Suprapubic skin (tissue), 4 donors: ENCODE measurements at regions not wholly inside any gene's neighbourhood (a gene's known extent, or its start where the extent isn't known, plus 50 kb on each side); places are given as distances from the start of the nearest gene placed in this dataset.

Experiments
- DNase-seq, 2 donors: peaks; one replicate each; pipeline ENCODE4 v3.0.0-alpha.2; 2019; ENCODE audit warnings: low spot score in 2 of 2
- H3K27ac ChIP-seq: fragments of 200-600 bp; sonication (generic); one replicate; pipeline ENCODE4 v1.5.1; 2019
- H3K27me3 ChIP-seq: fragments of 200-600 bp; sonication (generic); one replicate; pipeline ENCODE4 v1.5.1; 2019
- H3K36me3 ChIP-seq: fragments of 200-600 bp; sonication (generic); one replicate; pipeline ENCODE4 v1.5.1; 2019
- H3K4me1 ChIP-seq: fragments of 200-600 bp; sonication (generic); one replicate; pipeline ENCODE4 v1.5.1; 2019
- H3K4me3 ChIP-seq: fragments of 200-600 bp; sonication (generic); one replicate; pipeline ENCODE4 v1.5.1; 2019; ENCODE audit warnings: mild to moderate bottlenecking
- H3K9me3 ChIP-seq: fragments of 200-600 bp; sonication (generic); one replicate; pipeline ENCODE4 v1.5.1; 2019
- CTCF ChIP-seq, 2 donors: fragments of 200-600 bp in 1 of 2; fragments of 450-650 bp in 1 of 2; sonication (generic) in 1 of 2; IDR thresholded peaks; one replicate each; pipeline ENCODE4 v1.5.1; 2016 to 2019; ENCODE audit warnings: antibody characterized with exemption in 2 of 2, mild to moderate bottlenecking in 1 of 2, moderate library complexity in 1 of 2
- EP300 ChIP-seq: sonication (generic); formaldehyde crosslinking; IDR thresholded peaks from one replicate; pipeline ENCODE4 v1.6.1; 2017; ENCODE audit warnings: antibody characterized with exemption
- POLR2A ChIP-seq, 2 donors: fragments of 450-650 bp; IDR thresholded peaks; one replicate each; pipeline ENCODE4 v1.6.1; 2017; ENCODE audit warnings: antibody characterized with exemption in 2 of 2, mild to moderate bottlenecking in 2 of 2, moderate library complexity in 2 of 2
- POLR2AphosphoS5 ChIP-seq, 3 donors: sonication (generic); formaldehyde crosslinking; IDR thresholded peaks; one replicate each; pipeline ENCODE4 v1.6.1; 2017; ENCODE audit warnings: antibody characterized with exemption in 3 of 3
- WGBS: methylation state at CpG from one replicate; pipeline ENCODE4 v1.1.5; 2018; 5-methylcytosine and 5-hydroxymethylcytosine counted together

- DNase-seq, result no peak
- no peak overlapping the region for H3K27ac ChIP-seq
- no peaks in the 10 kb centered on the region for H3K36me3 ChIP-seq
- WGBS, result 88% methylated on average over 3 of the region's 3 CpGs
- no peaks in the 10 kb centered on the region for H3K4me1 ChIP-seq
- H3K4me3 ChIP-seq, result no peak overlapping the region
- TF ChIP-seq EP300, result no peak
- no peak for TF ChIP-seq POLR2AphosphoS5 (IDR thresholded peaks at IDR 0.05)
- TF ChIP-seq CTCF (IDR thresholded peaks at IDR 0.05), result no peak
- TF ChIP-seq POLR2A (IDR thresholded peaks at IDR 0.05), result no peak
- H3K9me3 ChIP-seq, result no peaks in the 10 kb centered on the region
- no peaks in the 10 kb centered on the region for H3K27me3 ChIP-seq
Measured at GRCh38 chr6:94050515-94050914, 631.2 kb upstream of the EPHA7 start.

- H3K9me3 ChIP-seq, result no peaks in the 10 kb centered on the region
- H3K27me3 ChIP-seq, result no peaks in the 10 kb centered on the region
- no peak overlapping the region for H3K4me3 ChIP-seq
- no peak overlapping the region for H3K27ac ChIP-seq
- DNase-seq, result no peak
- no peak for TF ChIP-seq POLR2A (IDR thresholded peaks at IDR 0.05)
- H3K4me1 ChIP-seq, result no peaks in the 10 kb centered on the region
- no peaks in the 10 kb centered on the region for H3K36me3 ChIP-seq
Measured at GRCh38 chr6:94049001-94049400, 629.6 kb upstream of the EPHA7 start.

GRCh38 chr6:94045099-94045829, 625.9 kb upstream of the EPHA7 start:
- H3K4me3 ChIP-seq, result no peak overlapping the region
- no peak for DNase-seq
- H3K27ac ChIP-seq, result no peak overlapping the region
- H3K4me1 ChIP-seq, result no peaks in the 10 kb centered on the region
- no peaks in the 10 kb centered on the region for H3K36me3 ChIP-seq
- H3K27me3 ChIP-seq, result no peaks in the 10 kb centered on the region
- no peaks in the 10 kb centered on the region for H3K9me3 ChIP-seq
- TF ChIP-seq POLR2A (IDR thresholded peaks at IDR 0.05) (no peak), CTCF (IDR thresholded peaks at IDR 0.05) (no peak), EP300 (no peak), POLR2AphosphoS5 (IDR thresholded peaks at IDR 0.05) (no peak)
- 59% methylated on average over 12 of the region's 12 CpGs for WGBS

GRCh38 chr6:94041945-94042709, 622.8 kb upstream of the EPHA7 start:
- H3K36me3 ChIP-seq, result no peaks in the 10 kb centered on the region
- no peak overlapping the region for H3K27ac ChIP-seq
- whole genome bisulfite sequencing, result 88% methylated on average over 3 of the region's 3 CpGs
- H3K4me1 ChIP-seq, result no peaks in the 10 kb centered on the region
- H3K4me3 ChIP-seq, result no peak overlapping the region
- no peak for DNase-seq
- H3K9me3 ChIP-seq, result no peaks in the 10 kb centered on the region
- no peaks in the 10 kb centered on the region for H3K27me3 ChIP-seq
- TF ChIP-seq POLR2A (IDR thresholded peaks at IDR 0.05), result no peak
- no peak for TF ChIP-seq EP300
- TF ChIP-seq POLR2AphosphoS5 (IDR thresholded peaks at IDR 0.05), result no peak
- TF ChIP-seq CTCF (IDR thresholded peaks at IDR 0.05), result no peak

- Histone ChIP-seq H3K36me3 (no peaks in the 10 kb centered on the region), H3K4me3 (no peak overlapping the region), H3K27me3 (no peaks in the 10 kb centered on the region), H3K9me3 (no peaks in the 10 kb centered on the region), H3K4me1 (no peaks in the 10 kb centered on the region), H3K27ac (no peak overlapping the region)
- WGBS, result 94% methylated on average over 3 of the region's 3 CpGs
- TF ChIP-seq POLR2A (IDR thresholded peaks at IDR 0.05) (no peak), CTCF (IDR thresholded peaks at IDR 0.05) (no peak), POLR2AphosphoS5 (IDR thresholded peaks at IDR 0.05) (no peak), EP300 (no peak)
- no peak for DNase-seq
Measured at GRCh38 chr6:94036024-94036423, 616.7 kb upstream of the EPHA7 start.
